ENCODE measurements at regions not wholly inside any gene's neighbourhood (a gene's known extent, or its start where the extent isn't known, plus 50 kb on each side); places are given as distances from the start of the nearest gene placed in this dataset.

GRCh38 chr10:10359263-10359662 is 658.4 kb upstream of the CELF2 start (continued):
- TF ChIP-seq ZBTB33 (IDR thresholded peaks at IDR 0.05) = no peak
- TF ChIP-seq MAX (IDR thresholded peaks at IDR 0.05) = no peak
- TF ChIP-seq RXRA (IDR thresholded peaks at IDR 0.05) = no peak
- no peak for TF ChIP-seq TAF1 (conservative IDR thresholded peaks at IDR 0.05)
- TF ChIP-seq HNF4G (IDR thresholded peaks at IDR 0.05) = no peak
- no peak for TF ChIP-seq YY1 (IDR thresholded peaks at IDR 0.05)
- no peak for TF ChIP-seq HNF4A (conservative IDR thresholded peaks at IDR 0.05)
- no peak for TF ChIP-seq EGR1 (IDR thresholded peaks at IDR 0.05; ENCODE audit: low read depth in 2 of 2)

GRCh38 chr10:10361301-10361885 is 656.3 kb upstream of the CELF2 start:
- 43% methylated on average over 3 of the region's 3 CpGs for WGBS
- no peaks in the 10 kb centered on the region for H3K36me3 ChIP-seq (ENCODE audit: control insufficient read depth in 4 of 4, insufficient read depth in 3 of 4, low read depth in 1 of 4, low read length in 3 of 4)
- H3K9me3 ChIP-seq (ENCODE audit: control insufficient read depth in 4 of 4, low read length in 3 of 4) = no peaks in the 10 kb centered on the region
- no peak overlapping the region for H3K9ac ChIP-seq (ENCODE audit: low read depth in 1 of 2, low read length in 2 of 2)
- no peaks in the 10 kb centered on the region for H3K4me1 ChIP-seq (ENCODE audit: control insufficient read depth in 4 of 4, insufficient read depth in 4 of 4, low read length in 3 of 4)
- H3K27me3 ChIP-seq (ENCODE audit: control insufficient read depth in 4 of 4, insufficient read depth in 4 of 4, low read length in 3 of 4) = no peaks in the 10 kb centered on the region
- DNase-seq (ENCODE audit: low spot score) = no peak
- H3K27ac ChIP-seq (ENCODE audit: low read depth in 1 of 2, low read length in 2 of 2) = no peak overlapping the region
- no peak overlapping the region for H3K4me3 ChIP-seq (ENCODE audit: low read depth in 1 of 3, low read length in 3 of 3)
- TF ChIP-seq NR2F2 (IDR thresholded peaks at IDR 0.05) (no peak), HNF4G (IDR thresholded peaks at IDR 0.05) (no peak), FOXA1 (IDR thresholded peaks at IDR 0.05) (no peak), ZBTB33 (IDR thresholded peaks at IDR 0.05) (no peak), JUND (IDR thresholded peaks at IDR 0.05) (no peak), EGR1 (IDR thresholded peaks at IDR 0.05; ENCODE audit: low read depth in 2 of 2) (no peak), TAF1 (conservative IDR thresholded peaks at IDR 0.05) (no peak), GABPA (IDR thresholded peaks at IDR 0.05 in 1 of 2, conservative IDR thresholded peaks at IDR 0.05 in 1 of 2) (no peak), RAD21 (IDR thresholded peaks at IDR 0.05) (no peak), MAX (IDR thresholded peaks at IDR 0.05) (no peak), CTCF (IDR thresholded peaks at IDR 0.05; ENCODE audit: low read depth, low read length, missing input control) (no peak), HNF4A (conservative IDR thresholded peaks at IDR 0.05) (no peak), FOXA2 (IDR thresholded peaks at IDR 0.05) (no peak), YY1 (IDR thresholded peaks at IDR 0.05) (no peak), REST (IDR thresholded peaks at IDR 0.05) (no peak)
